ENCODE measurements at regions not wholly inside any gene's neighbourhood (a gene's known extent, or its start where the extent isn't known, plus 50 kb on each side); places are given as distances from the start of the nearest gene placed in this dataset.

GRCh38 chr4:17327591-17327990 lies 184.3 kb downstream of the QDPR start:
- intact Hi-C loops (cut with micrococcal nuclease; ENCODE audit: unreplicated experiment): no loop called here
- Histone ChIP-seq H3K36me3 (ENCODE audit: insufficient read depth, low read length, poor library complexity, severe bottlenecking) (no peaks in the 10 kb centered on the region), H3K9me3 (ENCODE audit: low read depth, low read length, poor library complexity, severe bottlenecking) (no peaks in the 10 kb centered on the region), H3K4me3 (ENCODE audit: low read depth, low read length, poor library complexity, severe bottlenecking) (no peak overlapping the region), H3K27me3 (replicated peaks; ENCODE audit: insufficient read depth, low read depth, low read length, poor library complexity) (no peaks in the 10 kb centered on the region), H3K27ac (ENCODE audit: low read depth, low read length, poor library complexity, severe bottlenecking) (no peak overlapping the region), H3K4me1 (ENCODE audit: insufficient read depth, low read length, poor library complexity, severe bottlenecking) (peaks cover 21% of the 10 kb centered on the region)
- DNase-seq (ENCODE audit: low spot score): no peak
- TF ChIP-seq CTCF (conservative IDR thresholded peaks at IDR 0.05; ENCODE audit: low read depth, low read length) (no peak), EZH2 (IDR thresholded peaks at IDR 0.05; ENCODE audit: borderline replicate concordance, low read depth, low read length, poor library complexity, severe bottlenecking) (no peak)
- CTCF ChIA-PET: no interaction called here
- no TSS peak for BruUV-seq (replicated peaks)
- POLR2A ChIA-PET (ENCODE audit: low non-redundant PET): no interaction called here

- POLR2A ChIA-PET (ENCODE audit: low non-redundant PET): no interaction called here
- CTCF ChIA-PET: no interaction called here
These were observed 185.1 kb downstream of the QDPR start for GRCh38 chr4:17326756-17327155.

GRCh38 chr4:17325098-17325497 lies 186.8 kb downstream of the QDPR start:
- no TSS peak for BruUV-seq (replicated peaks)
- peaks cover 21% of the 10 kb centered on the region for H3K4me1 ChIP-seq (ENCODE audit: insufficient read depth, low read length, poor library complexity, severe bottlenecking)
- H3K9me3 ChIP-seq (ENCODE audit: low read depth, low read length, poor library complexity, severe bottlenecking): no peaks in the 10 kb centered on the region
- H3K4me3 ChIP-seq (ENCODE audit: low read depth, low read length, poor library complexity, severe bottlenecking): no peak overlapping the region
- ChIA-PET CTCF (interaction anchor here (0.7 kb wide), 1 partner anchor 109 kb away, joined by 11 read pairs; no protein-coding TSS in a partner anchor), POLR2A (ENCODE audit: low non-redundant PET) (no interaction called here)
- H3K36me3 ChIP-seq (ENCODE audit: insufficient read depth, low read length, poor library complexity, severe bottlenecking): no peaks in the 10 kb centered on the region
- intact Hi-C loops (cut with micrococcal nuclease; ENCODE audit: unreplicated experiment): loop anchor here (2.0 kb wide), 2 partner anchors 408 to 808 kb away; no protein-coding TSS in a partner anchor
- H3K27me3 ChIP-seq (replicated peaks; ENCODE audit: insufficient read depth, low read depth, low read length, poor library complexity): no peaks in the 10 kb centered on the region
- H3K27ac ChIP-seq (ENCODE audit: low read depth, low read length, poor library complexity, severe bottlenecking): no peak overlapping the region
- TF ChIP-seq EZH2 (IDR thresholded peaks at IDR 0.05; ENCODE audit: borderline replicate concordance, low read depth, low read length, poor library complexity, severe bottlenecking) (no peak), CTCF (conservative IDR thresholded peaks at IDR 0.05; ENCODE audit: low read depth, low read length) (no peak)
- DNase-seq (ENCODE audit: low spot score): no peak

More at GRCh38 chr4:17326756-17327155, 185.1 kb downstream of the QDPR start:
- Histone ChIP-seq H3K36me3 (ENCODE audit: insufficient read depth, low read length, poor library complexity, severe bottlenecking) (no peaks in the 10 kb centered on the region), H3K27ac (ENCODE audit: low read depth, low read length, poor library complexity, severe bottlenecking) (no peak overlapping the region), H3K4me3 (ENCODE audit: low read depth, low read length, poor library complexity, severe bottlenecking) (no peak overlapping the region), H3K4me1 (ENCODE audit: insufficient read depth, low read length, poor library complexity, severe bottlenecking) (peaks cover 21% of the 10 kb centered on the region), H3K27me3 (replicated peaks; ENCODE audit: insufficient read depth, low read depth, low read length, poor library complexity) (no peaks in the 10 kb centered on the region), H3K9me3 (ENCODE audit: low read depth, low read length, poor library complexity, severe bottlenecking) (no peaks in the 10 kb centered on the region)
- intact Hi-C loops (cut with micrococcal nuclease; ENCODE audit: unreplicated experiment): no loop called here
- no peak for DNase-seq (ENCODE audit: low spot score)
- BruUV-seq (replicated peaks): no TSS peak
- TF ChIP-seq EZH2 (IDR thresholded peaks at IDR 0.05; ENCODE audit: borderline replicate concordance, low read depth, low read length, poor library complexity, severe bottlenecking) (no peak), CTCF (conservative IDR thresholded peaks at IDR 0.05; ENCODE audit: low read depth, low read length) (no peak)
